NB4 (cell line): ENCODE measurements at regions not wholly inside any gene's neighbourhood (a gene's known extent, or its start where the extent isn't known, plus 50 kb on each side); places are given as distances from the start of the nearest gene placed in this dataset.

Source experiments
- MYC ChIP-seq: IDR thresholded peaks from 2 replicates; pipeline ENCODE4 v1.6.1; 2011; ENCODE audit warnings: low read depth, low read length
- POLR2A ChIP-seq: IDR thresholded peaks from 2 replicates; pipeline ENCODE4 v1.6.1; 2011; ENCODE audit warnings: mild to moderate bottlenecking; ENCODE audit not compliant: insufficient read length; ENCODE audit errors: extremely low read depth
- TF ChIP-seq, protein P1 (sequence below): IDR thresholded peaks from one replicate; pipeline ENCODE4 v1.5.1; 2012; ENCODE audit warnings: low read depth, low read length
- TF ChIP-seq, protein P2 (sequence below): IDR thresholded peaks from 2 replicates; pipeline ENCODE4 v1.6.1; 2011; ENCODE audit warnings: low read depth, low read length

DNA sequence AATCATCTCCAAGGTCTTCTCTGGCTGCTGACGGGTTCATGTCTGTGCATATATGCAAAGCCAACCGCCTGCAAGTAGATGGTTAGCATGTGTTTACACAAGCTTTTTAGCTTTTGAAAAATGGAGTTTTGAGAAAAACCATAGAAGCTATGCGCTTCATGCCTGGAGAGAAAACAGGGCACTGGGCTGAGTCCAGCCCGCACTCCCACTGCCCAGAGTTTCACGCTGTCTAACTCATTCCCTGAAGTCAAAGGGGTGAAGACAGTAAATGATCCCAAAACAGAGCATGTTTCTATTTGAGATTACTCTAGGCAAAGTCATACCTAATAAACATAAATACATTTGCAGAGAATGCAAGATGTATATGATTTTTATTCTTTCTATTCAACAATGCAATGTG is 278.8 kb downstream of the IRX2 start:
- TF ChIP-seq, protein P1, sequence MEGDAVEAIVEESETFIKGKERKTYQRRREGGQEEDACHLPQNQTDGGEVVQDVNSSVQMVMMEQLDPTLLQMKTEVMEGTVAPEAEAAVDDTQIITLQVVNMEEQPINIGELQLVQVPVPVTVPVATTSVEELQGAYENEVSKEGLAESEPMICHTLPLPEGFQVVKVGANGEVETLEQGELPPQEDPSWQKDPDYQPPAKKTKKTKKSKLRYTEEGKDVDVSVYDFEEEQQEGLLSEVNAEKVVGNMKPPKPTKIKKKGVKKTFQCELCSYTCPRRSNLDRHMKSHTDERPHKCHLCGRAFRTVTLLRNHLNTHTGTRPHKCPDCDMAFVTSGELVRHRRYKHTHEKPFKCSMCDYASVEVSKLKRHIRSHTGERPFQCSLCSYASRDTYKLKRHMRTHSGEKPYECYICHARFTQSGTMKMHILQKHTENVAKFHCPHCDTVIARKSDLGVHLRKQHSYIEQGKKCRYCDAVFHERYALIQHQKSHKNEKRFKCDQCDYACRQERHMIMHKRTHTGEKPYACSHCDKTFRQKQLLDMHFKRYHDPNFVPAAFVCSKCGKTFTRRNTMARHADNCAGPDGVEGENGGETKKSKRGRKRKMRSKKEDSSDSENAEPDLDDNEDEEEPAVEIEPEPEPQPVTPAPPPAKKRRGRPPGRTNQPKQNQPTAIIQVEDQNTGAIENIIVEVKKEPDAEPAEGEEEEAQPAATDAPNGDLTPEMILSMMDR: no peak
- TF ChIP-seq, protein P2, sequence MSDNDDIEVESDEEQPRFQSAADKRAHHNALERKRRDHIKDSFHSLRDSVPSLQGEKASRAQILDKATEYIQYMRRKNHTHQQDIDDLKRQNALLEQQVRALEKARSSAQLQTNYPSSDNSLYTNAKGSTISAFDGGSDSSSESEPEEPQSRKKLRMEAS: no peak
- TF ChIP-seq POLR2A (no peak), MYC (no peak)
